D721Med (cell line): ENCODE measurements at regions not wholly inside any gene's neighbourhood (a gene's known extent, or its start where the extent isn't known, plus 50 kb on each side); places are given as distances from the start of the nearest gene placed in this dataset.

ENCODE experiments used
- DNase-seq: peaks from one replicate; pipeline ENCODE4 v3.0.0; 2011; ENCODE audit warnings: low spot score; ENCODE audit not compliant: insufficient read length
- FAIRE-seq: peaks from 2 replicates; lab custom pipeline; 2011; peaks lifted over from hg19 to GRCh38; lab: Jason Lieb, UNC
- CTCF ChIP-seq: IDR thresholded peaks from 2 replicates; pipeline ENCODE4 v1.5.1; 2012; ENCODE audit warnings: mild to moderate bottlenecking, control low read depth; ENCODE audit not compliant: insufficient read depth; ENCODE audit errors: missing control alignments

- TF ChIP-seq CTCF: no peak
- DNase-seq (no peak), FAIRE-seq (no peak)
Measured at GRCh38 chr16:79794941-79795340, 194.4 kb upstream of the MAF start.

- FAIRE-seq (no peak), DNase-seq (no peak)
- no peak for TF ChIP-seq CTCF
Measured at GRCh38 chr16:79792664-79793351, 192.3 kb upstream of the MAF start.

GRCh38 chr16:79792076-79792475 lies 191.5 kb upstream of the MAF start:
- FAIRE-seq (no peak), DNase-seq (no peak)
- no peak for TF ChIP-seq CTCF

- no peak for TF ChIP-seq CTCF
- DNase-seq: no peak
- FAIRE-seq: no peak
Measured at GRCh38 chr16:79790854-79791253, 190.3 kb upstream of the MAF start.

- no peak for FAIRE-seq
- no peak for TF ChIP-seq CTCF
- DNase-seq: no peak
Measured at GRCh38 chr16:79788949-79789348, 188.4 kb upstream of the MAF start.

- FAIRE-seq (no peak), DNase-seq (no peak)
- no peak for TF ChIP-seq CTCF
Measured at GRCh38 chr16:79786389-79786788, 185.9 kb upstream of the MAF start.

GRCh38 chr16:79784007-79784406 lies 183.5 kb upstream of the MAF start:
- DNase-seq (no peak), FAIRE-seq (no peak)
- TF ChIP-seq CTCF: no peak
